WTC11 (cell line): ENCODE measurements at regions not wholly inside any gene's neighbourhood (a gene's known extent, or its start where the extent isn't known, plus 50 kb on each side); places are given as distances from the start of the nearest gene placed in this dataset.

Experiments used
- CTCF ChIP-seq: fragments of 200-600 bp; IDR thresholded peaks from 2 replicates; pipeline ENCODE4 v1.8.0; 2022; ENCODE audit warnings: antibody characterized with exemption
- MAX ChIP-seq: sonication (generic); formaldehyde crosslinking; IDR thresholded peaks from 2 replicates; pipeline ENCODE4 v1.8.0; 2022; ENCODE audit warnings: mild to moderate bottlenecking, missing genetic modification reagents
- SP1 ChIP-seq: sonication (generic); formaldehyde crosslinking; conservative IDR thresholded peaks from 2 replicates; pipeline ENCODE4 v1.8.1; 2022; ENCODE audit warnings: missing genetic modification reagents

GRCh38 chr4:107472265-107472948, 247.6 kb downstream of the PAPSS1 start:
- no peak for TF ChIP-seq CTCF
- TF ChIP-seq SP1 (CRISPR knock-in tag): no peak
- TF ChIP-seq MAX: no peak
